ENCODE measurements at regions not wholly inside any gene's neighbourhood (a gene's known extent, or its start where the extent isn't known, plus 50 kb on each side); places are given as distances from the start of the nearest gene placed in this dataset.

DNA sequence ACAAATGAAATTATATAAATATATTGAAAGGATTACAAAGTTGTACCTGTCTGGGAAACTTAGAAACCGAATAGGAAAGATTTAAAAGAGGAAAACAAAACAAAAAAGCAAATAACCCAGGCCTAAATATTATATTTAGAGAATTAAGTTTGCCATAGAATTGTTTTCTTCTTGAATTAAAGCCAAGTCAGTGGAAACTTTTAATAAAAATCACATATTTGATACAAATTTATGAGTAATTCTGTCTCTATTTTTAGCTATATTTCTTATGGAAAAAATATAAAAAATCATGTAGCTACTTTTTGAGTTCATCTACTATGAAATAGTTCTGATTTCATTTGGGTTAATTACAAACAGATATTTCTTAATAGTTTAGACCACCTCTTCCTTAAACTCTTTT is 470.2 kb upstream of the HSF2 start:
- TF ChIP-seq POLR2A (IDR thresholded peaks at IDR 0.05; ENCODE audit: low read length) (no peak), GATA1 (IDR thresholded peaks at IDR 0.05; ENCODE audit: low read depth, low read length) (no peak)

All from erythroblast (primary cell).